ENCODE measurements at regions not wholly inside any gene's neighbourhood (a gene's known extent, or its start where the extent isn't known, plus 50 kb on each side); places are given as distances from the start of the nearest gene placed in this dataset.

DNA sequence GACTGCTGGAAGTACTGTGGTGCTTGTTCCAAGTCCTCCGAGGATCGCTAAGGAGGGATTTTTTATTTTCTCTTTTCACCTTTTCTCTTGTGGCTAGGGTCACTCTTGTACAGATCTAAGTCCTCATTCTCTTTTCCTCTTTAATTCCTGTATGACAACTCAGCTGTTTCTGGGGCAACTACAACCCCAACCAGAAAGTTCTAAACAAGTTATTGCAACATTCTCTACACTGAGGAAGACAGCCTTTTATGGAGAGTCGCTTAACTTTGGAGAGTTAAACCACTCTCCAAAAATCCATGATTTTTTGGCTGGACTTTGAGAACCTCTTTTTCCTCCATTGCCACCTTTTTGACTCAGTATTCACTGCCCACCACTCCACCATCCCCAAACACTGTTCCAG, 74.0 kb upstream of the SESTD1 start:
- H3K36me3 ChIP-seq, result no peaks in the 10 kb centered on the region
- H3K27ac ChIP-seq, result peak overlapping the region in 1 of 12 donors; percentile 3
- WGBS, 4 donors, result 82 to 93% (median 84%) methylated on average over 3 of the region's 3 CpGs
- no peak for TF ChIP-seq POLR2A (IDR thresholded peaks at IDR 0.05)
- TF ChIP-seq, protein P1, sequence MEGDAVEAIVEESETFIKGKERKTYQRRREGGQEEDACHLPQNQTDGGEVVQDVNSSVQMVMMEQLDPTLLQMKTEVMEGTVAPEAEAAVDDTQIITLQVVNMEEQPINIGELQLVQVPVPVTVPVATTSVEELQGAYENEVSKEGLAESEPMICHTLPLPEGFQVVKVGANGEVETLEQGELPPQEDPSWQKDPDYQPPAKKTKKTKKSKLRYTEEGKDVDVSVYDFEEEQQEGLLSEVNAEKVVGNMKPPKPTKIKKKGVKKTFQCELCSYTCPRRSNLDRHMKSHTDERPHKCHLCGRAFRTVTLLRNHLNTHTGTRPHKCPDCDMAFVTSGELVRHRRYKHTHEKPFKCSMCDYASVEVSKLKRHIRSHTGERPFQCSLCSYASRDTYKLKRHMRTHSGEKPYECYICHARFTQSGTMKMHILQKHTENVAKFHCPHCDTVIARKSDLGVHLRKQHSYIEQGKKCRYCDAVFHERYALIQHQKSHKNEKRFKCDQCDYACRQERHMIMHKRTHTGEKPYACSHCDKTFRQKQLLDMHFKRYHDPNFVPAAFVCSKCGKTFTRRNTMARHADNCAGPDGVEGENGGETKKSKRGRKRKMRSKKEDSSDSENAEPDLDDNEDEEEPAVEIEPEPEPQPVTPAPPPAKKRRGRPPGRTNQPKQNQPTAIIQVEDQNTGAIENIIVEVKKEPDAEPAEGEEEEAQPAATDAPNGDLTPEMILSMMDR (IDR thresholded peaks at IDR 0.05), result no peak
- no peak overlapping the region for H3K4me3 ChIP-seq
- ATAC-seq, result peak in 3 of 4 donors; percentile 41 to 80 (median 63)
- H3K4me1 ChIP-seq, result peaks cover 0 to 10% (median 0%) of the 10 kb centered on the region in 12 donors
- H3K27me3 ChIP-seq, result no peaks in the 10 kb centered on the region
- DNase-seq, result no peak
- intact Hi-C loops (cut with DNase I), result loop anchor here in 2 of 10 donors (5.0 to 10.0 kb wide), 2 partner anchors 114 to 121 kb away; no protein-coding TSS in a partner anchor
- H3K9me3 ChIP-seq, result no peaks in the 10 kb centered on the region

DNA sequence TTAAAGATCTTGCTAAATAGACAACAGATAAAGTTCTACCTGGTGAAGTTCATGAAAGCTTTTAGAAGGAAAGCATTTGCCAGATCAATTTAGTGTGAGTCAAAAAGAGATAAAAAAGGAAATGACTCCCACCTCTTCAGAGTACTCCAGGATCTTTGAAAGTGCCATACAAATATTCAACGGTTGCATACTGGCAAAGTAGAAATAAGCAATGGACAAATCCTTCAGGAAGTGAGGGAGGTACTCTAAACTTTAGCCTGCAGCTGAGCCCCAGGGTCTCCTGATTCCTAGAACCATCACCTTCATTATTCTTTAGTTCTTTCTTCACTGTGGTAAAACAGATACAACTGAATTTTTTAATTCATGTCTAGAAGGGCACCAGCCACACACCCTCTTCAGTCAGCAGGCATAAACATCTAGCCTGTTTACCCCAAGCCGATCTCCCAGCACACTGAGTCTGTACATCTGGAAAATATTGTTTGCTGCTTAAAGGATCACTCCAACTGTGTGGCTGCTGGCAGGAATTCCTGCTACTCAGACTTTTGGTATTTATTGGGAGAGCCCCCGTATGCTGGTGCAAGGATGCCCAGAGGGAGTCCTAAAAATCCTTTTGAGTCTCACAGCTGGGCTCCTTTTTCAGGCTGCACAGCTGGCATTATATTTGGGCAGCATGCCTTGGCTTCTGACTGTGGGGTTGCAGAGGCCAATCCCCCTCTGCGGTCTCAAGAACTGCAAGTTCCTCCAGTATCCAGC, 72.3 kb upstream of the SESTD1 start:
- no peak overlapping the region for H3K4me3 ChIP-seq
- no peaks in the 10 kb centered on the region for H3K27me3 ChIP-seq
- no peaks in the 10 kb centered on the region for H3K36me3 ChIP-seq
- TF ChIP-seq, protein P1 (IDR thresholded peaks at IDR 0.05), result no peak
- no peak for TF ChIP-seq POLR2A (IDR thresholded peaks at IDR 0.05)
- intact Hi-C loops (cut with DNase I), result loop anchor here in 2 of 10 donors (5.0 to 10.0 kb wide), 2 partner anchors 112 to 120 kb away; no protein-coding TSS in a partner anchor
- DNase-seq (peak in 1 of 5 donors; percentile 24), ATAC-seq (peak in 2 of 4 donors; percentile 13 to 24)
- no peak overlapping the region for H3K27ac ChIP-seq
- no peaks in the 10 kb centered on the region for H3K9me3 ChIP-seq
- 60 to 77% (median 66%) methylated on average over 4 of the region's 4 CpGs for WGBS, 4 donors
- peaks cover 0 to 10% (median 0%) of the 10 kb centered on the region in 12 donors for H3K4me1 ChIP-seq

DNA sequence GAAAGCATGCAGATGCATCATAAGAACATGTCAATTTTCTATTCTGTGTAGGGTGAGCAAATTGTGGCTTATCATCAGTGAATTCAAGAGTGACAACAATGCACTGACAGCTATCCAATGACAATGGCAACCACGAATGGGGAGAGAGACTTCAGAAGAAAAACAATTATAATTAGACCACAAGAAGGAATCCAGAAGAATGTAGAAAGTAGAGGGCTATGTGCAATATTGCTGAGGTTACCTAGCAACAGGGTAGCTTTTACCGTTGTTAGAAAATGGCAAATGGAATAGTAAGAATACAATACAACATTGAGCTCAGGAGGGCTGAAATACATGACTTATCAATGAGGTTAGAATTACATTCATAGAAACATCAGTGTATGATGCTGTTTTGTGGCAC, 71.1 kb upstream of the SESTD1 start:
- no peak for ATAC-seq
- Histone ChIP-seq H3K27me3 (no peaks in the 10 kb centered on the region), H3K9me3 (peaks cover 0 to 11% (median 0%) of the 10 kb centered on the region in 12 donors), H3K4me1 (peaks cover 0 to 10% (median 0%) of the 10 kb centered on the region in 12 donors), H3K36me3 (no peaks in the 10 kb centered on the region), H3K27ac (no peak overlapping the region), H3K4me3 (no peak overlapping the region)
- TF ChIP-seq POLR2A (IDR thresholded peaks at IDR 0.05), result no peak
- TF ChIP-seq, protein P1 (IDR thresholded peaks at IDR 0.05), result no peak
- no peak for DNase-seq
- intact Hi-C loops (cut with DNase I), result loop anchor here in 2 of 10 donors (5.0 to 10.0 kb wide), 2 partner anchors 111 to 118 kb away; no protein-coding TSS in a partner anchor
- 49 to 58% (median 56%) methylated on average over 2 of the region's 2 CpGs for WGBS, 4 donors

DNA sequence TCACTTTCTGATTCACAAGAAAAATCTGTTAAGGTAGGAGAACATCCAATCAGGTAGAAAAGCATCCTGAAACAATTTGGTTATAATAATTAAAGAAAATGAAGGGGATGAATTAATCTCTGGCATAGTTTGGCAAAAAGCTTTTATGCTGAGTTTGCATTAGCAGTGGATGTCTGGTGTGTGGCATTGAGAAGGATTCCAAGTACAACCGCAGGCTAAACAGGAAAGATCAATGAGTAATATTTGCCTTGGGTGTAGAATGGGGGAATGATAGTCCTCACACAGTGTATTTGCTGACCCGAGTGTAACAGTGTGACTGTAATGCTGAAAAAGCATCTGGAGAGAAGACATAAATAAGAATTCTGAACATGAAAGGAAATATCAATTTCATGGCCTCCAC, 68.3 kb upstream of the SESTD1 start:
- H3K4me1 ChIP-seq, result peaks cover 0 to 10% (median 0%) of the 10 kb centered on the region in 12 donors
- peaks cover 0 to 19% (median 0%) of the 10 kb centered on the region in 12 donors for H3K9me3 ChIP-seq
- H3K27me3 ChIP-seq, result no peaks in the 10 kb centered on the region
- 50 to 73% (median 63%) methylated on average over 2 of the region's 2 CpGs for WGBS, 4 donors
- no peak overlapping the region for H3K27ac ChIP-seq
- H3K36me3 ChIP-seq, result no peaks in the 10 kb centered on the region
- ATAC-seq (no peak), DNase-seq (no peak)
- intact Hi-C loops (cut with DNase I), result loop anchor here in 1 of 10 donors (10.0 kb wide), 1 partner anchor 108 kb away; no protein-coding TSS in a partner anchor
- TF ChIP-seq, protein P1 (IDR thresholded peaks at IDR 0.05), result no peak
- TF ChIP-seq POLR2A (IDR thresholded peaks at IDR 0.05), result no peak
- H3K4me3 ChIP-seq, result no peak overlapping the region
